ENCODE measurements at regions not wholly inside any gene's neighbourhood (a gene's known extent, or its start where the extent isn't known, plus 50 kb on each side); places are given as distances from the start of the nearest gene placed in this dataset.

GRCh38 chr4:115310641-115311040 lies 197.2 kb upstream of the NDST4 start:
- H3K27me3 Mint-ChIP-seq (ENCODE audit: low read depth) = no peaks in the 10 kb centered on the region
- TF ChIP-seq CTCF (IDR thresholded peaks at IDR 0.05; ENCODE audit: unreplicated experiment in 3 of 3) = no peak

GRCh38 chr4:115294717-115295116 lies 181.3 kb upstream of the NDST4 start:
- no peaks in the 10 kb centered on the region for H3K9me3 Mint-ChIP-seq

More at GRCh38 chr4:115310641-115311040, 197.2 kb upstream of the NDST4 start:
- H3K4me1 Mint-ChIP-seq = peaks cover 15% of the 10 kb centered on the region
- H3K27ac Mint-ChIP-seq = peak overlapping the region in 1 of 3 experiments; percentile 66
- H3K9me3 Mint-ChIP-seq = no peaks in the 10 kb centered on the region
- H3K36me3 Mint-ChIP-seq (ENCODE audit: low read depth) = no peaks in the 10 kb centered on the region
- no peak overlapping the region for H3K4me3 Mint-ChIP-seq

GRCh38 chr4:115293093-115293462 lies 179.7 kb upstream of the NDST4 start:
- Mint-ChIP-seq H3K27ac (no peak overlapping the region), H3K9me3 (no peaks in the 10 kb centered on the region), H3K4me3 (no peak overlapping the region), H3K4me1 (peaks cover 13% of the 10 kb centered on the region), H3K27me3 (ENCODE audit: low read depth) (no peaks in the 10 kb centered on the region), H3K36me3 (ENCODE audit: low read depth) (no peaks in the 10 kb centered on the region)
- no peak for TF ChIP-seq CTCF (IDR thresholded peaks at IDR 0.05; ENCODE audit: unreplicated experiment in 3 of 3)

More at GRCh38 chr4:115294717-115295116, 181.3 kb upstream of the NDST4 start:
- Mint-ChIP-seq H3K36me3 (ENCODE audit: low read depth) (no peaks in the 10 kb centered on the region), H3K27ac (no peak overlapping the region), H3K4me1 (peaks cover 7% of the 10 kb centered on the region), H3K27me3 (ENCODE audit: low read depth) (no peaks in the 10 kb centered on the region), H3K4me3 (no peak overlapping the region)
- no peak for TF ChIP-seq CTCF (IDR thresholded peaks at IDR 0.05; ENCODE audit: unreplicated experiment in 3 of 3)

GRCh38 chr4:115292320-115293092 lies 179.1 kb upstream of the NDST4 start:
- Mint-ChIP-seq H3K9me3 (no peaks in the 10 kb centered on the region), H3K36me3 (ENCODE audit: low read depth) (no peaks in the 10 kb centered on the region), H3K27ac (peak overlapping the region in 1 of 3 experiments; percentile 68), H3K4me3 (no peak overlapping the region), H3K27me3 (ENCODE audit: low read depth) (no peaks in the 10 kb centered on the region), H3K4me1 (peaks cover 19% of the 10 kb centered on the region)
- no peak for TF ChIP-seq CTCF (IDR thresholded peaks at IDR 0.05; ENCODE audit: unreplicated experiment in 3 of 3)

- no peaks in the 10 kb centered on the region for H3K27me3 Mint-ChIP-seq (ENCODE audit: low read depth)
These were observed 174.0 kb upstream of the NDST4 start for GRCh38 chr4:115287426-115287825.

More at GRCh38 chr4:115287426-115287825, 174.0 kb upstream of the NDST4 start:
- H3K27ac Mint-ChIP-seq = peak overlapping the region in 2 of 3 experiments; percentile 25 to 59
- H3K36me3 Mint-ChIP-seq (ENCODE audit: low read depth) = no peaks in the 10 kb centered on the region
- H3K4me3 Mint-ChIP-seq = no peak overlapping the region
- TF ChIP-seq CTCF (IDR thresholded peaks at IDR 0.05; ENCODE audit: unreplicated experiment in 3 of 3) = no peak
- no peaks in the 10 kb centered on the region for H3K9me3 Mint-ChIP-seq
- H3K4me1 Mint-ChIP-seq = peaks cover 25% of the 10 kb centered on the region

All from nephron (organoid).